Sigmoid colon (tissue), 6 donors: ENCODE measurements at regions not wholly inside any gene's neighbourhood (a gene's known extent, or its start where the extent isn't known, plus 50 kb on each side); places are given as distances from the start of the nearest gene placed in this dataset.

Experiments
- DNase-seq: peaks from one replicate; pipeline ENCODE4 v3.0.0-alpha.2; 2019
- H3K27ac ChIP-seq, 4 donors: fragments of 200-600 bp; sonication (generic); one replicate each; pipeline ENCODE4 v1.5.1; 2016 to 2019; ENCODE audit warnings: mild to moderate bottlenecking in 1 of 4
- H3K27me3 ChIP-seq, 3 donors: fragments of 200-600 bp; sonication (generic); one replicate each; pipeline ENCODE4 v1.5.1; 2019; ENCODE audit warnings: mild to moderate bottlenecking in 1 of 3
- H3K36me3 ChIP-seq, 4 donors: fragments of 200-600 bp; sonication (generic); one replicate each; pipeline ENCODE4 v1.5.1; 2016 to 2019
- H3K4me1 ChIP-seq, 4 donors: fragments of 200-600 bp; sonication (generic); one replicate each; pipeline ENCODE4 v1.5.1; 2017 to 2019
- H3K4me3 ChIP-seq, 4 donors: fragments of 200-600 bp; sonication (generic); one replicate each; pipeline ENCODE4 v1.5.1; 2017 to 2019; ENCODE audit warnings: mild to moderate bottlenecking in 2 of 4, moderate library complexity in 1 of 4
- H3K9me3 ChIP-seq, 4 donors: fragments of 200-600 bp in 3 of 4; sonication (generic) in 3 of 4; one replicate each; pipeline versions ENCODE4 v1.5.1 to v1.6.1; 2013 to 2019
- EP300 ChIP-seq, 4 donors: sonication (generic); formaldehyde crosslinking; IDR thresholded peaks; one replicate each; pipeline ENCODE4 v1.6.1; 2017; ENCODE audit warnings: antibody characterized with exemption in 4 of 4
- POLR2A ChIP-seq, 2 donors: fragments of 450-650 bp; IDR thresholded peaks; one replicate each; pipeline ENCODE4 v1.6.1; 2016; ENCODE audit warnings: antibody characterized with exemption in 2 of 2, mild to moderate bottlenecking in 2 of 2, moderate library complexity in 2 of 2
- POLR2AphosphoS5 ChIP-seq, 4 donors: sonication (generic); formaldehyde crosslinking; IDR thresholded peaks; one replicate each; pipeline ENCODE4 v1.6.1; 2017; ENCODE audit warnings: antibody characterized with exemption in 4 of 4
- WGBS, 2 donors: extraction: QIAGEN DNeasy Blood & Tissue Kit; methylation state at CpG; one replicate each; pipeline ENCODE4 v1.1.7; 2013; 5-methylcytosine and 5-hydroxymethylcytosine counted together
- intact Hi-C: fragments of 100-400 bp; cut with DNase I; formaldehyde crosslinking; loops from one replicate; pipeline ENCODE4 v1.15.1; 2023
- TF ChIP-seq, protein P1 (sequence below), 4 experiments: fragments of 450-650 bp in 3 of 4; fragments of 200-600 bp in 1 of 4; IDR thresholded peaks; one replicate each; pipeline ENCODE4 v1.5.1; 2016 to 2019; ENCODE audit warnings: antibody characterized with exemption in 4 of 4, mild to moderate bottlenecking in 3 of 4, moderate library complexity in 2 of 4
- donor health status: healthy with polysubstance abuse.
- donor health status: healthy.

DNA sequence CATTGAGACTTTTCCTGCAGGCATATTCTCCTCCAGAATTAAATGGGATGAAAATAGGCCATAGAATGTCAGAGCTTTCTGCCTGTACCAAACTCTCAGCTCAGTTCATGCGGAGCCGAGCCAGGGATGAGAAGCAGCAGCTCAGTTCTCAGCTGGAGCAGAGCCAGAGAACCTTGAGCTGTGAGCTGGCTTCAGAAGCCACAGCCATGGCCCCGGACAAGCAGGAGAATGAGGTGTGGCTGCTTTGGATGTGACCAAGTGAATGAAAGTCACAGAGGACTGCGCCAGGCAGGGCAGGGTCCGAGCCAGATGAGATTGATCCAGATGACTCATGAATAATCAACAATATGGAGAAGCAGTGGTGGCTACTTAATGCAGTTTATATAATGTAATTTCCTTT is 633.8 kb downstream of the NCAM2 start:
- TF ChIP-seq POLR2A (IDR thresholded peaks at IDR 0.05): no peak
- TF ChIP-seq POLR2AphosphoS5 (IDR thresholded peaks at IDR 0.05): no peak
- no peak for TF ChIP-seq EP300 (IDR thresholded peaks at IDR 0.05)
- TF ChIP-seq, protein P1, sequence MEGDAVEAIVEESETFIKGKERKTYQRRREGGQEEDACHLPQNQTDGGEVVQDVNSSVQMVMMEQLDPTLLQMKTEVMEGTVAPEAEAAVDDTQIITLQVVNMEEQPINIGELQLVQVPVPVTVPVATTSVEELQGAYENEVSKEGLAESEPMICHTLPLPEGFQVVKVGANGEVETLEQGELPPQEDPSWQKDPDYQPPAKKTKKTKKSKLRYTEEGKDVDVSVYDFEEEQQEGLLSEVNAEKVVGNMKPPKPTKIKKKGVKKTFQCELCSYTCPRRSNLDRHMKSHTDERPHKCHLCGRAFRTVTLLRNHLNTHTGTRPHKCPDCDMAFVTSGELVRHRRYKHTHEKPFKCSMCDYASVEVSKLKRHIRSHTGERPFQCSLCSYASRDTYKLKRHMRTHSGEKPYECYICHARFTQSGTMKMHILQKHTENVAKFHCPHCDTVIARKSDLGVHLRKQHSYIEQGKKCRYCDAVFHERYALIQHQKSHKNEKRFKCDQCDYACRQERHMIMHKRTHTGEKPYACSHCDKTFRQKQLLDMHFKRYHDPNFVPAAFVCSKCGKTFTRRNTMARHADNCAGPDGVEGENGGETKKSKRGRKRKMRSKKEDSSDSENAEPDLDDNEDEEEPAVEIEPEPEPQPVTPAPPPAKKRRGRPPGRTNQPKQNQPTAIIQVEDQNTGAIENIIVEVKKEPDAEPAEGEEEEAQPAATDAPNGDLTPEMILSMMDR (IDR thresholded peaks at IDR 0.05): no peak
- Histone ChIP-seq H3K36me3 (no peaks in the 10 kb centered on the region), H3K27me3 (no peaks in the 10 kb centered on the region), H3K27ac (no peak overlapping the region), H3K9me3 (no peaks in the 10 kb centered on the region), H3K4me1 (peaks cover 0 to 3% (median 1%) of the 10 kb centered on the region in 4 donors), H3K4me3 (no peak overlapping the region)
- no peak for DNase-seq
- intact Hi-C loops: no loop called here
- WGBS, 2 donors: 85 to 89% methylated on average over 5 of the region's 5 CpGs

DNA sequence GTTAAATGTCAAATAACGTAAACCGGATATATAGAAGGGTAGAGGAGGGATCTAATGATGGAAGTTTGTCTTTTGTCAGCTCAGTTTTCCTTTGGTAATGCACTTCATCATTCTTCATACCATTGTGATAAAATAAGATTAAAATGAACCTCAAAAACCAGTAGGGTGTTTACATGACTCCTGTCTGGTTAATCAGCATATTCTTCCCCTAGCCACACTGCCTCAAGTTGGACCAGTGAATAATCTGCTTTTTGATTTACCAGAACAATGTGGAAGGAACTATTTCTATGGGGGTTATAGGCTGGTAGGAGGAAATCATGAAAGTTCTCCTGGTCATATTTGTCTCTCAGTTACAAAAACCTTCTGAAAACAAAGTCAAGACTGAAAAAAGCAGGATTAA is 634.7 kb downstream of the NCAM2 start:
- Histone ChIP-seq H3K9me3 (no peaks in the 10 kb centered on the region), H3K27ac (no peak overlapping the region), H3K4me3 (no peak overlapping the region), H3K4me1 (no peaks in the 10 kb centered on the region), H3K27me3 (no peaks in the 10 kb centered on the region), H3K36me3 (no peaks in the 10 kb centered on the region)
- intact Hi-C loops: no loop called here
- DNase-seq: no peak
- WGBS, 2 donors: 89 to 92% methylated on average over 2 of the region's 2 CpGs
- no peak for TF ChIP-seq EP300 (IDR thresholded peaks at IDR 0.05)
- TF ChIP-seq POLR2AphosphoS5 (IDR thresholded peaks at IDR 0.05): no peak
- TF ChIP-seq POLR2A (IDR thresholded peaks at IDR 0.05): no peak
- TF ChIP-seq, protein P1 (IDR thresholded peaks at IDR 0.05): no peak

DNA sequence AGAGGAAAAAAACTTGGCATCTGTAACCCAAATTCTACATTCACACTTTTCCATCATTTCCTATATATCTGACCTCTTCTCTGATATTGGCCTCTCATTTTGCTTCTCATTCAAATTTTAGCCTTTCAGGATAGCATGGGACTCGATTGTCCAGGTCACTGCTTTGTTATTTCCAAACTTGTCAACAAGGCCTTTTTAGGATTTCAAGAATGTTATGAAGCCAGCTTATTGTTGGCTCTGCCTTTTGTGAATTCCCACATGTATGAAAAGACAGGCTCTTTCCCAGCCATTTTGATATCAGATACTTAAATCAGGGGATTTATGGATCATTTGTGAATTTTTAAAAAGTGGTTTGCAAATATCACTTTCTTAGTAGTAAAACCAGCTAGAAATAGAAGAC is 663.5 kb downstream of the NCAM2 start:
- no peak overlapping the region for H3K4me3 ChIP-seq
- H3K27ac ChIP-seq: no peak overlapping the region
- H3K9me3 ChIP-seq: no peaks in the 10 kb centered on the region
- no peaks in the 10 kb centered on the region for H3K36me3 ChIP-seq
- intact Hi-C loops: no loop called here
- TF ChIP-seq, protein P1 (IDR thresholded peaks at IDR 0.05): no peak
- TF ChIP-seq POLR2AphosphoS5 (IDR thresholded peaks at IDR 0.05) (no peak), EP300 (IDR thresholded peaks at IDR 0.05) (no peak), POLR2A (IDR thresholded peaks at IDR 0.05) (no peak)
- no peaks in the 10 kb centered on the region for H3K27me3 ChIP-seq
- DNase-seq: no peak
- no peaks in the 10 kb centered on the region for H3K4me1 ChIP-seq
- WGBS, 2 donors: 59 to 63% methylated on average over 1 of the region's 1 CpG

GRCh38 chr21:21662776-21663175 is 664.6 kb downstream of the NCAM2 start:
- H3K36me3 ChIP-seq: no peaks in the 10 kb centered on the region
- no peaks in the 10 kb centered on the region for H3K4me1 ChIP-seq
- 73 to 82% methylated on average over 1 of the region's 1 CpG for WGBS, 2 donors
- no peak overlapping the region for H3K4me3 ChIP-seq
- H3K9me3 ChIP-seq: no peaks in the 10 kb centered on the region
- no peaks in the 10 kb centered on the region for H3K27me3 ChIP-seq
- no peak overlapping the region for H3K27ac ChIP-seq
- intact Hi-C loops: no loop called here
- TF ChIP-seq POLR2A (IDR thresholded peaks at IDR 0.05) (no peak), EP300 (IDR thresholded peaks at IDR 0.05) (no peak)
- TF ChIP-seq, protein P1 (IDR thresholded peaks at IDR 0.05): no peak
- DNase-seq: no peak

DNA sequence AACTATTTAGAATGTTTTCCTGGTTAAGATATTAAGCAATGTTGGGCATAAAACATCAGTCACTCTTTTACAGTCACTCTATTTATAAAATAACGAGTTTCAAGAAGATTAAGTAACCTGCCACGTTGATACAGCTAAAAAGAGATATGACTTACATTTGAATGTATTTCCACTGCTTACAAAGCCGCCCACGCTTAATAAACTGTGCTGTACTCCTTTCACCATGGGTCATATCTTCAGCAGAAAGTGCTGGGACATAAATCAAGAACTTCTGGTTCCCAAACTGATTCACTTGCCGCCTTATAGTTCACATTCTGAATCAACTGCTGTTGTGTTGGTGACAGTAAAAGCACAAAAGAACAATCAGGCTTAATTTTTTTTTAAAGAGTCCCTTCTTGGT is 666.7 kb downstream of the NCAM2 start:
- no peaks in the 10 kb centered on the region for H3K36me3 ChIP-seq
- no peaks in the 10 kb centered on the region for H3K9me3 ChIP-seq
- no peaks in the 10 kb centered on the region for H3K4me1 ChIP-seq
- no peaks in the 10 kb centered on the region for H3K27me3 ChIP-seq
- no peak overlapping the region for H3K4me3 ChIP-seq
- no peak overlapping the region for H3K27ac ChIP-seq
- no peak for DNase-seq
- intact Hi-C loops: no loop called here
- WGBS, 2 donors: 76 to 80% methylated on average over 5 of the region's 5 CpGs
- TF ChIP-seq, protein P1 (IDR thresholded peaks at IDR 0.05): no peak
- no peak for TF ChIP-seq POLR2A (IDR thresholded peaks at IDR 0.05)
- TF ChIP-seq POLR2AphosphoS5 (IDR thresholded peaks at IDR 0.05): no peak
- TF ChIP-seq EP300 (IDR thresholded peaks at IDR 0.05): no peak
